ACC112 (cell line): ENCODE measurements at regions not wholly inside any gene's neighbourhood (a gene's known extent, or its start where the extent isn't known, plus 50 kb on each side); places are given as distances from the start of the nearest gene placed in this dataset.
A peak's percentile ranks its signal among the peaks of the same experiment; 100 is the strongest.

Source experiments
- H2AFZ ChIP-seq: fragments of 200-600 bp; sonication (generic); one replicate; pipeline ENCODE4 v1.6.0; 2017; ENCODE audit warnings: antibody characterized with exemption, low read length; ENCODE audit not compliant: unreplicated experiment
- H3K27ac ChIP-seq: fragments of 200-600 bp; sonication (generic); 2 replicates; pipeline ENCODE4 v1.5.1; 2014; ENCODE audit warnings: low read depth, mild to moderate bottlenecking, antibody characterized with exemption, low read length, moderate library complexity
- H3K27me3 ChIP-seq: fragments of 200-600 bp; sonication (generic); 2 replicates; pipeline ENCODE4 v1.6.1; 2014; ENCODE audit warnings: mild to moderate bottlenecking, antibody characterized with exemption, low read length, moderate library complexity, mixed read lengths; ENCODE audit not compliant: insufficient read depth
- H3K36me3 ChIP-seq: fragments of 200-600 bp; sonication (generic); 2 replicates; pipeline ENCODE4 v1.6.1; 2016; ENCODE audit warnings: mild to moderate bottlenecking, antibody characterized with exemption, low read length, moderate library complexity, mixed read lengths; ENCODE audit not compliant: insufficient read depth
- H3K4me1 ChIP-seq: fragments of 200-600 bp; sonication (generic); one replicate; pipeline ENCODE4 v1.6.1; 2016; ENCODE audit warnings: low read length, mixed read lengths; ENCODE audit not compliant: insufficient read depth, unreplicated experiment, control insufficient read depth
- H3K4me3 ChIP-seq: fragments of 200-600 bp; sonication (generic); 2 replicates; pipeline ENCODE4 v1.5.1; 2014; ENCODE audit warnings: mild to moderate bottlenecking, low read depth, low read length
- H3K79me2 ChIP-seq: fragments of 200-600 bp; sonication (generic); one replicate; pipeline ENCODE4 v1.6.0; 2016; ENCODE audit warnings: low read length; ENCODE audit not compliant: control insufficient read depth, unreplicated experiment, insufficient read depth

DNA sequence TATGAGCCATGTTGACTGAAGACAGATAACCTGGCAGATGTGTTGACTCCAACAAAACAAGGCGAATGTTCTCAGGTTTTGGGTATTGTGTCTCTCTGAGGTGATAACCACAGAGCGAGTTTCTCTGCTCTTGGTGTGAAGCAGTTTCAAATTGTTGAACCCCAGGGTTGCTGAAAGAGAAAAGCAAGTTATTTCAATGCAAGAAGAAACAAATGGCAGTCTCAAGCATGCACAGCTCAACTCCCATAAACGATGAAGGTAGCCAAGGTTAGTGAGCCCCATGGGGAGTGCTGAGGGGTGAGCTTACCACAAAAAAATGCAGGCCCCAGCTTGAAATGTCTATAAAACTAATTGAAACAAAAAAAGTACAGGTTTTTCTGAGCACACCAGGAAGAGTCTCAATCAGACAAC lies 220.8 kb upstream of the DAPK1 start:
- Histone ChIP-seq H3K4me3 (peak overlapping the region; percentile 13; the same call in 1 of the 2 replicates), H3K36me3 (no peaks in the 10 kb centered on the region), H3K4me1 (peaks cover 38% of the 10 kb centered on the region), H3K27ac (peak overlapping the region; percentile 94), H2AFZ (peak overlapping the region; percentile 69), H3K79me2 (no peaks in the 10 kb centered on the region), H3K27me3 (no peaks in the 10 kb centered on the region)

DNA sequence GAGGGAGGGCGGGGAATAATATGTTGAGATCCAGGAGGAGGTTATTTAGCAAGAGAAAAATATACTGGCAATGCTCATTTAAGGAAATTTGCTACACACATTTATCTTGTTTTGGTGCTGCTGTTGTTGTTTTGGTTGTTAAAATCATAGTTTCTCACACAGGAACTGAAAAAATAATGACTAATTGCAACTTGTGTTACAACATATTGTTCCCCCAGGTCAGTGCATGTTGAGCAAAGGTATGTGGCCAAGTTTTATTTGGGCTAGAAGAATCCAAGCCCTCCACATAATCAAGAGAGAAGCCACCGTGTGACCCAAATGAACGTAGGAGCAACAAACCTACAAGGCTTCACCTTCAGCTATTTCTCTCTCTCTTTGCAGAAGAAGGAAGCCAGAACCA lies 220.3 kb upstream of the DAPK1 start:
- Histone ChIP-seq H3K4me1 (peaks cover 33% of the 10 kb centered on the region), H3K4me3 (peak overlapping the region; percentile 13; the same call in 1 of the 2 replicates), H3K27me3 (no peaks in the 10 kb centered on the region), H3K36me3 (no peaks in the 10 kb centered on the region), H3K27ac (peak overlapping the region; percentile 94), H2AFZ (peak overlapping the region; percentile 69), H3K79me2 (no peaks in the 10 kb centered on the region)

DNA sequence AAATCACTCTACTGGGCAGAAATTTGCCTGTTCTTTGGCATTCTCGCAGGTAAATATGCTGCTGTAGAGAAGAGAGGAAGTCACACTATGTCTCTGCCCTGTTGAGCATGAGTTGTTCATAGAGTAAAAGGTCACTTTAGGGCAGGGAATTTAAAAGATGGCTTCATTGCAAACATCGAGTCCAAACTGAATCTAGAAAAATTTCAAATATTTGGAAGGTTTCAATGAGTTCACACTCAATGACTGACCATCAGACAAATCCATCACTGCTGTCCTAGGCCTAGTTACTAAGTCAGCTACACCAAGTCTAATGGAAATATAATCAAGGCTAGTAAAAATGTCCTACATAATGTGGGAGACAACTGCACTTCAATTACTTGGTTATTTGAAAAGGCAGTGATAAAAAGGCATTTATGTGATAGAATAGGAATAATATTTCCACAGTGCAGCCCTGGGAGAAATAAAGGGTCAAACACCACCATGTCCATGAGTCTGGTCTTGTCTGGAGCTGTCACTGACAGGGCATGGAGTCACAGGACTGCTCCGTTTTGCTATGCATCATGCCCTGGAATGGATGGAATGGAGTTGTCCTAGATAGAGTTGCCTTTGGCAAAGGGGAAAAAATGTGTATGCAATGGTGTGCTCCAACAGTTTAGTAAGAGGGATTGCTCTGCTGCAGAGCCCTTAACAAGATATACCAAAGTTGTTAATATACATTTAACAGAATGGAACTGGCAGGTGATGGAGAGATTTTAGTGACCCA lies 218.5 kb upstream of the DAPK1 start:
- Histone ChIP-seq H3K36me3 (no peaks in the 10 kb centered on the region), H3K79me2 (no peaks in the 10 kb centered on the region), H3K27me3 (no peaks in the 10 kb centered on the region), H3K4me3 (no peak overlapping the region), H2AFZ (no peak overlapping the region), H3K27ac (no peak overlapping the region), H3K4me1 (peaks cover 28% of the 10 kb centered on the region)

DNA sequence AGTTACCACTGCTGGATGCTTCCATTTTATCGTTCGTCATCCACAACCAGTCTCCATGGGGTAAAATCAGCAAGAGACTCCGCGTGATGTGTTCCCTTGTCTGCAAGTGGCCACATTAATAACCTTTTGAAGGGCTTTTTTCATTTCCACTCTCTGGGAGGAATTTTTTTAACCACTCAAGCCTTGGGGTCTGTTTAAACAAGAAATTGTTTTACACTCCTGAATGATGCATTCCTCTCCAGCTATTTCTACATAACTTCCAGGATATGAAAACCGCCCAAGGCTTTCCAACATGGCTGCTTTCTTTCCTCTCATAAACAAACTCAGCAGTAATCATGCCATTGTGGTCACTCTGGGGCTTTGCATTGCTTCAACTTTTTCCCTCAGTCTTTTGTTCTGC lies 217.2 kb upstream of the DAPK1 start:
- H3K27ac ChIP-seq, result no peak overlapping the region
- no peak overlapping the region for H2AFZ ChIP-seq
- no peak overlapping the region for H3K4me3 ChIP-seq
- H3K36me3 ChIP-seq, result no peaks in the 10 kb centered on the region
- H3K4me1 ChIP-seq, result peaks cover 27% of the 10 kb centered on the region
- no peaks in the 10 kb centered on the region for H3K27me3 ChIP-seq
- H3K79me2 ChIP-seq, result no peaks in the 10 kb centered on the region

DNA sequence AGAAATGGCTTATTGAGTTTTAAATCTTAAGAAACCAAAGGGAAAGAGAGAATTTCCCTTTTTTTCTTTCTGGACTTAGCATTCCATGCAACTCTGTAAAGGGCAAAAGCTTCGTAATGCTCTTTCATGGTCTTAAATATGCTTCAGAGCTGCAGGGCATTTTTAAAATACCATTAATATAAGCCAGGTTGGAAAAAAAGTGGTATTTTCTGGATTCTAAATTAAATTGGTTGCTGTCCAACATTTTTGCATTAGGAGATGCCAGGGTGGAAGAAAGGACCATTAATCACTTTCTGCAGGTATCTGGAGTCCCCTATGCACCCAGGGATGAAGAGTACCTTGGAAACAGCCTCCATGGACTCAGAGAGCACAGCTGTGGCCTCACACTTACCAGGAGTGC lies 215.1 kb upstream of the DAPK1 start:
- Histone ChIP-seq H3K4me1 (peaks cover 8% of the 10 kb centered on the region), H3K27me3 (no peaks in the 10 kb centered on the region), H2AFZ (no peak overlapping the region), H3K79me2 (no peaks in the 10 kb centered on the region), H3K27ac (no peak overlapping the region), H3K4me3 (no peak overlapping the region), H3K36me3 (no peaks in the 10 kb centered on the region)

DNA sequence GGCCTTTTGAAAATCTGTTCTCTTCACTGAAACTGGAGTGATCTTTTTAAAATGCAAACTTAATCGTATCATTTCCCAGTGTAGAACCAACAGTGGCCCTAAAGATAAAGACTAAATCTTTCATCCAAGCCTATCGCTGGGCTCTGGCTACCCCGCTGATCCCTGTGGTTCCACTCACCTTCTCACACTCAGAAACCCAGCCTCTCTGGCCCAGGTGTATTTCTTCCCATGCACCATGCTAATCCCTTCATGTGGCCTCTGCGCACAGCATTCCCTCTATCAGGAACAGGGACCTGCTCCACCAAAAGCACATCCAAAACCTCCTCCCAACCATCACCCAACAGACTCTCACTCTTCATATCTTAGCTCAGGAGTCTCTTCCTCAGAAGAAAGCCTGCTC lies 214.1 kb upstream of the DAPK1 start:
- H3K27ac ChIP-seq, result no peak overlapping the region
- no peak overlapping the region for H3K4me3 ChIP-seq
- no peaks in the 10 kb centered on the region for H3K27me3 ChIP-seq
- peaks cover 3% of the 10 kb centered on the region for H3K4me1 ChIP-seq
- no peak overlapping the region for H2AFZ ChIP-seq
- H3K79me2 ChIP-seq, result no peaks in the 10 kb centered on the region
- H3K36me3 ChIP-seq, result no peaks in the 10 kb centered on the region

DNA sequence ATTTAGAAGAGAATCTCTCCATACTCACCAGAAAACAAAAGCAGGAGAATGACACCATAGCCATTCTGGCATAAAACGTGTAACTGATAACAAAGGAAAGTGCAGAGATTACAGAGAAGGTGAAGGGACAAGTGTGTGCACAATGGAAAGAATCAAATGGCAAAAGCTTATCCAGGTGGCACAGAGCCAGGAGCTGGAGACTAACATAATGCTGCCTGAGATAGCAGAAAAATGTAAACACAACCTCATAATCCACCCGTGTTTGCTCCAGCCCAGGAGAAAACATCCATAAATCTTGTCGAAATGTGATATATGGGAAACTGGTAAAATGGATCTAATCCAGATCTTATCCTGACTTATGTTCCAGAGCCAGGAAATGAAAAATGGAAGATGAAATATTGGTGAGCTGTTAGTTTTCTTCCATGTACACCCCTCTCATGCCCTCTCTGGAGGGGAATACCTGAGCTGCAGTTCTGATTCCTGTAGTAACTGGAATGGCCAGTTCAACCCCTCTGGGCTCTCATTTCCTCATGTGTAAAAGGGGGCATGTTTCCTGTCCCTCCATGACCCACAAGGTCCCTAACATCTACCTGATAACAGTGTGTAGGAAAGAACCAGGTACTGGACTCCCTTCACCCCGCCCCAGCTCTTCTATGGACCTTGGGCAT lies 212.3 kb upstream of the DAPK1 start:
- H3K36me3 ChIP-seq, result no peaks in the 10 kb centered on the region
- H3K79me2 ChIP-seq, result no peaks in the 10 kb centered on the region
- peaks cover 11% of the 10 kb centered on the region for H3K4me1 ChIP-seq
- no peak overlapping the region for H2AFZ ChIP-seq
- H3K4me3 ChIP-seq, result no peak overlapping the region
- no peak overlapping the region for H3K27ac ChIP-seq
- H3K27me3 ChIP-seq, result no peaks in the 10 kb centered on the region

DNA sequence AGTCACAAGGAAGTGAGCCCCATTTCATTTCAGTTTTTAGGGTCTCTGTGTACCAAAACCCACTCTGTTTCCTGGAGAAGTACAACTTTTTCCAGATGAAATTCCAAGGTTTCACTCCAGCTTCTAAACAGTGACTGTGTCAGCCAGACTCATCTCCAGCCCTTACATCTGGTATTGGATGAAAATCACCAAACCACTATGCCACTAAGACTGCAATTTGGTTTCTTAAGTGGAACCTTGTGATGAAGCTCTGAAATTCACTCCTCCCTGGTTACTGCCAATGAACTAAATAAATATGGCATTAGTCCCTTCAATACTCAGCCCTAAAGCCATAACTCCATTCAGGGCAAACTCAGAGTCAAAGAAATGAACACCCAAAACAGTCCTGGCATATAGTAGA lies 211.2 kb upstream of the DAPK1 start:
- Histone ChIP-seq H2AFZ (no peak overlapping the region), H3K27ac (no peak overlapping the region), H3K27me3 (no peaks in the 10 kb centered on the region), H3K4me3 (no peak overlapping the region), H3K79me2 (no peaks in the 10 kb centered on the region), H3K4me1 (peaks cover 22% of the 10 kb centered on the region), H3K36me3 (no peaks in the 10 kb centered on the region)

DNA sequence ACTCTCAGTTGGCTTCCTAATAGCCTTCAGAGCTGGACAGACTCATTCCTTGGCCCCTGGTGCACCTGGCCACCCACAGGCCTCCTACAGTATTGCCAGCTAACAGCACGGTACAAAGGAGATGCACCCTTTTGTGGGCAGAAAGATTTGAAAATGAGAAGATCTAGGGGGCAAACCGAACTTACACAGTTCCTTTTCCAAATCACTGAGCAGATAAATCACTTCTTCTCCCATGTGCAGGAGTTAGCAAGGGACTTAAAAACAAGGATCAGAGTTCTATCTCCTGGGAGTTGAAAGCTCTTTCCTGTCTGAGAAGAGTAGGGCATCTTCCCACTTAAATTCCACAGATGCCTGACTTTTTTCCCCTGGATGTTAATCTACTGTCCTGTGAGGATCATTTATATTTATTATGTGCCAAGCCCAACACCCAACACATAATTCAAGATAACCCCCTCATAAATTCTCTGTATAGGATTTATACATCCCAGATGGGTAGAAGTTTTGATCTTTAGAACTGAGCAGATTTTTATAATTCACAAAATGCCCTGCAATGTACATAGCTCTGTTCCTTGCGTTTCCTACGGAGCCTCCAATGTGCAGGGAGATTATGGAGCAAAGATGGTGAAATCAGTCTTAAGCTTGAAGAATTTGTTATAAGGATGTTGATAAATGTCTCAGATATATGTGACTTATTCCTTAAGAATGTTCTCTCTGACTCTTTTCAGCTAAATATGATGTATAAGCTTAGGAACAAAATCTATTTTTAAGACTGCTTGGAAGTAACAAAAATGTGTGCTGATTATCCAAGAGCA lies 207.2 kb upstream of the DAPK1 start:
- Histone ChIP-seq H3K36me3 (no peaks in the 10 kb centered on the region), H3K79me2 (no peaks in the 10 kb centered on the region), H2AFZ (peak overlapping the region; percentile 96), H3K27me3 (no peaks in the 10 kb centered on the region), H3K4me1 (peaks cover 23% of the 10 kb centered on the region), H3K4me3 (peak overlapping the region; percentile 65), H3K27ac (peak overlapping the region; percentile 94)

DNA sequence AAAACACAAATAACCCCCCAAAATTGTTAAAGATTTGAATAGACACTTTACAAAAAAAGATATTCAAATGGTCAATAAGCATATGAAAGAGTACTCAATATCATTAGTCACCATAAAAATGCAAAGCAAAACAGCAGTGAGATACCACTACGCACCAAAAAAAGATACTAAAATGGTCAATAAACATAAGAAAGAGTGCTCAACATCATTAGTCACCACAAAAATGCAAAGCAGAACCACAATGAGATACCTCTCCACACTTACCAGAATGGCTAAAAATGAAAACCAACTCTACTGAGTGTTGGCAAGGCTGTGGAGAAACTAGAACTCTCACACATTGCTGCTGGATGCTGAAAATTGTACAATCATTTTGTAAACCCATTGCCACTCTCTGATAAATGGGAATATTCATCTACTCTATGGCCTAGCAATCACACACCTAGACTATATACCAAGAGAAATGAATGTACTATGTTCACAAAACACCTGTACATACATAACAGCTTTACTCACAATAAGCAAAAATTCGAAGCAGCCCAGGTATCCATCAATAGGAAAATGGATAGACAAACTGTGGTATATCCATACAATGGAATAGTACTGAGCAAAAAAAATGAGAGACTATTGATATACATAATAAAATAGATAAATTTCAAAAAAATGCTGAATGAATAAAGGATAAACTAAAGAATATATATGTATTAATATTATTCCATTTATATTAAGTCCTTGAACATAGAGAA lies 205.0 kb upstream of the DAPK1 start:
- Histone ChIP-seq H3K27me3 (no peaks in the 10 kb centered on the region), H3K4me3 (no peak overlapping the region), H3K4me1 (peaks cover 23% of the 10 kb centered on the region), H3K27ac (peak overlapping the region; percentile 50), H3K79me2 (no peaks in the 10 kb centered on the region), H3K36me3 (no peaks in the 10 kb centered on the region), H2AFZ (no peak overlapping the region)
